Neural cell (in vitro differentiated cells): ENCODE measurements at regions not wholly inside any gene's neighbourhood (a gene's known extent, or its start where the extent isn't known, plus 50 kb on each side); places are given as distances from the start of the nearest gene placed in this dataset.

Experiments used
- H2AFZ ChIP-seq: fragments of 200-600, 300-800 bp; sonication (generic), shearing (Covaris generic); 2 replicates; pipeline ENCODE4 v1.6.0; 2014; ENCODE audit warnings: low read depth, mild to moderate bottlenecking, antibody characterized with exemption, low read length, moderate library complexity
- H3F3A ChIP-seq: fragments of 200-600 bp; shearing (Covaris generic); 2 replicates; pipeline ENCODE4 v1.6.1; 2016; ENCODE audit warnings: mild to moderate bottlenecking, moderate library complexity, mixed read lengths, antibody characterized with exemption, low read length; ENCODE audit not compliant: insufficient read depth, poor library complexity, severe bottlenecking
- H3K27ac ChIP-seq: fragments of 200-600, 300-800 bp; sonication (generic), shearing (Covaris generic); 2 replicates; pipeline ENCODE4 v1.5.1; 2014; ENCODE audit warnings: mild to moderate bottlenecking, low read length, moderate library complexity
- H3K27me3 ChIP-seq: fragments of 300-800, 200-600 bp; sonication (generic), shearing (Covaris generic); 2 replicates; pipeline ENCODE4 v1.6.0; 2014; ENCODE audit warnings: mild to moderate bottlenecking, low read depth, low read length, moderate library complexity; ENCODE audit not compliant: insufficient read depth
- H3K36me3 ChIP-seq: fragments of 300-800, 200-600 bp; sonication (generic), shearing (Covaris generic); 2 replicates; pipeline ENCODE4 v1.5.1; 2014; ENCODE audit warnings: mild to moderate bottlenecking, antibody characterized with exemption, low read length, moderate library complexity; ENCODE audit not compliant: insufficient read depth
- H3K4me2 ChIP-seq: fragments of 300-800, 200-600 bp; sonication (generic), shearing (Covaris generic); 2 replicates; pipeline ENCODE4 v1.6.0; 2014; ENCODE audit warnings: mild to moderate bottlenecking, low read length
- H3K4me3 ChIP-seq: fragments of 300-800, 200-600 bp; sonication (generic), shearing (Covaris generic); 2 replicates; pipeline ENCODE4 v1.5.1; 2014; ENCODE audit warnings: mild to moderate bottlenecking, low read length, moderate library complexity
- H3K79me2 ChIP-seq: fragments of 200-600 bp; shearing (Covaris generic); replicated peaks from 2 replicates; pipeline ENCODE4 v1.6.0; 2014; ENCODE audit warnings: mild to moderate bottlenecking, low read length, moderate library complexity; ENCODE audit not compliant: insufficient read depth
- H3K9ac ChIP-seq: fragments of 300-800, 200-600 bp; sonication (generic), shearing (Covaris generic); 2 replicates; pipeline ENCODE4 v1.6.1; 2016; ENCODE audit warnings: mild to moderate bottlenecking, low read length, mixed read lengths
- H3K9me2 ChIP-seq: fragments of 200-600 bp; shearing (Covaris generic); 2 replicates; pipeline ENCODE4 v1.6.1; 2016; ENCODE audit warnings: mild to moderate bottlenecking, low read length, mixed read lengths; ENCODE audit not compliant: insufficient read depth
- H3K9me3 ChIP-seq: fragments of 200-600, 300-800 bp; sonication (generic), shearing (Covaris generic); 2 replicates; pipeline ENCODE4 v1.6.1; 2016; ENCODE audit warnings: mild to moderate bottlenecking, mixed run types, low read length, moderate library complexity, mixed read lengths
- H4K20me1 ChIP-seq: fragments of 200-600 bp; shearing (Covaris generic); 2 replicates; pipeline ENCODE4 v1.6.1; 2016; ENCODE audit warnings: mild to moderate bottlenecking, mixed run types; ENCODE audit not compliant: insufficient read depth
- EP300 ChIP-seq: fragments of 450-650 bp; conservative IDR thresholded peaks from 2 replicates; pipeline ENCODE4 v1.6.1; 2014; ENCODE audit warnings: antibody characterized with exemption, mild to moderate bottlenecking, moderate library complexity; ENCODE audit not compliant: poor library complexity, severe bottlenecking
- EZH2 ChIP-seq: fragments of 200-600, 300-800 bp; shearing (Covaris generic), sonication (generic); IDR thresholded peaks from 2 replicates; pipeline ENCODE4 v1.6.1; 2014; ENCODE audit warnings: antibody characterized with exemption, low read length, borderline replicate concordance, mild to moderate bottlenecking; ENCODE audit not compliant: insufficient read depth, poor library complexity, severe bottlenecking
- MXI1 ChIP-seq: fragments of 450-650 bp; conservative IDR thresholded peaks from 2 replicates; pipeline ENCODE4 v1.6.1; 2014; ENCODE audit warnings: antibody characterized with exemption, mild to moderate bottlenecking; ENCODE audit not compliant: poor library complexity, severe bottlenecking
- TAF1 ChIP-seq: IDR thresholded peaks from 2 replicates; pipeline ENCODE4 v1.6.1; 2012; ENCODE audit warnings: low read depth
- TF ChIP-seq, protein P1 (sequence below): fragments of 450-650 bp; IDR thresholded peaks from 2 replicates; pipeline ENCODE4 v1.5.1; 2014; ENCODE audit warnings: antibody characterized with exemption, mild to moderate bottlenecking, moderate library complexity; ENCODE audit not compliant: poor library complexity, severe bottlenecking
- TF ChIP-seq, protein P2 (sequence below): IDR thresholded peaks from 2 replicates; pipeline ENCODE4 v1.6.1; 2012; ENCODE audit warnings: borderline replicate concordance

DNA sequence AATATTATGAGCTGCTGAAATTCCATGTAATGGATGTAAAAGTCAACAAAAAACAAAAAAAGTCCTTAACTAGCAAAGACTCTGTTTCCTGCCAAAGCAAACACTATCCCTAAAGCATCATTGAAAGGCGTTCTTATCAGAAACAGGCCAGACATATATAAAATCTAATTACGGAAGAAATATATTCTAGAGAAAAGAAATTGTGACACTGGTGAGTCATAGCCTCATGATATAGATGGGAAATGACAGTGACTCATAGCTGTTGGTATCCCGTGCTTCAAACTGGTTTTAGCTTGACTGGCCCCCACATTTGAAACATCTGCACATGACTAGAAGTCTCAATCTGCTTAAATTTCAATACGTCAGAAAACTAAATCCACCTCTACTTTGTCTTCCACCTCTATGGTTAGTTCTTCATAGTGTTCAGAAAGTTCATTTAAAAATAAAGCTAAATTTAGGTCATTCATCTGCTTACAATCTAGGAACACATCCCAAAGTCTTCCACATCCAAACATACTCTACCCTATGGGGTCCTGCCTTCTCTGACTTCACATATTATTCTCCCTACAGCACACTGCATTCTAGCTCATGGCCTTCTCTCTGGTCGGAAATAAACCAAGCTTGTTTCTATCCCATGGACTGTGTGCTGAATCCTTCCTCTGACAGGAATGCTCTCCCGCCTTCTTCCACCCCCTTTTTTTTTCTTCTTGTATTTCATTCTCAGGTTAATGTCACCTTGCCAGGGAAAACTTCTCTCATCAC is 456.3 kb upstream of the ARRDC4 start:
- H3K27me3 ChIP-seq, result no peaks in the 10 kb centered on the region

DNA sequence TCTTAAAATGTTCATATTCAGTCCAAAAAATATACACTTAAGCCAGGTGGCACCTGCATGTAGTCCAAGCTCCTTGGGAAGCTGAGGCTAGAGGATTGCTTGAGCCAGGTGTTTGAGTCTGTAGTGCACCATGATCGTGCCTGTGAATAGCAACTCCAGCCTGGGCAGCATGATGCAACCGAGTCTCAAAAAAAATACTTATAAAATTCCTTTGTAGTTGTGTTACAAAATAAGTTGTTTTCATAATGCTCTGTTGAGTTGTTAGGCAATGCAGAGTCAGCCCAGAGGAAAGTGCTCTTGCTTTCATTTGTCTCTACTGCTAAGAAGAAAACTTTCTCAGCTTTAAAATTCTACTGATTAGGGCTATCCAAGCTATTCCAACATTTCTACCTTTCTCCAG is 442.8 kb upstream of the ARRDC4 start:
- Histone ChIP-seq H4K20me1 (no peaks in the 10 kb centered on the region), H3K4me2 (no peak overlapping the region), H3K27me3 (no peaks in the 10 kb centered on the region), H3F3A (no peaks in the 10 kb centered on the region), H3K36me3 (no peaks in the 10 kb centered on the region), H3K9ac (no peak overlapping the region), H2AFZ (no peak overlapping the region), H3K9me2 (no peaks in the 10 kb centered on the region), H3K4me3 (no peak overlapping the region), H3K27ac (no peak overlapping the region), H3K79me2 (no peaks in the 10 kb centered on the region), H3K9me3 (no peaks in the 10 kb centered on the region)
- TF ChIP-seq, protein P1, sequence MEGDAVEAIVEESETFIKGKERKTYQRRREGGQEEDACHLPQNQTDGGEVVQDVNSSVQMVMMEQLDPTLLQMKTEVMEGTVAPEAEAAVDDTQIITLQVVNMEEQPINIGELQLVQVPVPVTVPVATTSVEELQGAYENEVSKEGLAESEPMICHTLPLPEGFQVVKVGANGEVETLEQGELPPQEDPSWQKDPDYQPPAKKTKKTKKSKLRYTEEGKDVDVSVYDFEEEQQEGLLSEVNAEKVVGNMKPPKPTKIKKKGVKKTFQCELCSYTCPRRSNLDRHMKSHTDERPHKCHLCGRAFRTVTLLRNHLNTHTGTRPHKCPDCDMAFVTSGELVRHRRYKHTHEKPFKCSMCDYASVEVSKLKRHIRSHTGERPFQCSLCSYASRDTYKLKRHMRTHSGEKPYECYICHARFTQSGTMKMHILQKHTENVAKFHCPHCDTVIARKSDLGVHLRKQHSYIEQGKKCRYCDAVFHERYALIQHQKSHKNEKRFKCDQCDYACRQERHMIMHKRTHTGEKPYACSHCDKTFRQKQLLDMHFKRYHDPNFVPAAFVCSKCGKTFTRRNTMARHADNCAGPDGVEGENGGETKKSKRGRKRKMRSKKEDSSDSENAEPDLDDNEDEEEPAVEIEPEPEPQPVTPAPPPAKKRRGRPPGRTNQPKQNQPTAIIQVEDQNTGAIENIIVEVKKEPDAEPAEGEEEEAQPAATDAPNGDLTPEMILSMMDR, result no peak
- TF ChIP-seq MXI1 (no peak), EZH2 (no peak)
- TF ChIP-seq, protein P2, sequence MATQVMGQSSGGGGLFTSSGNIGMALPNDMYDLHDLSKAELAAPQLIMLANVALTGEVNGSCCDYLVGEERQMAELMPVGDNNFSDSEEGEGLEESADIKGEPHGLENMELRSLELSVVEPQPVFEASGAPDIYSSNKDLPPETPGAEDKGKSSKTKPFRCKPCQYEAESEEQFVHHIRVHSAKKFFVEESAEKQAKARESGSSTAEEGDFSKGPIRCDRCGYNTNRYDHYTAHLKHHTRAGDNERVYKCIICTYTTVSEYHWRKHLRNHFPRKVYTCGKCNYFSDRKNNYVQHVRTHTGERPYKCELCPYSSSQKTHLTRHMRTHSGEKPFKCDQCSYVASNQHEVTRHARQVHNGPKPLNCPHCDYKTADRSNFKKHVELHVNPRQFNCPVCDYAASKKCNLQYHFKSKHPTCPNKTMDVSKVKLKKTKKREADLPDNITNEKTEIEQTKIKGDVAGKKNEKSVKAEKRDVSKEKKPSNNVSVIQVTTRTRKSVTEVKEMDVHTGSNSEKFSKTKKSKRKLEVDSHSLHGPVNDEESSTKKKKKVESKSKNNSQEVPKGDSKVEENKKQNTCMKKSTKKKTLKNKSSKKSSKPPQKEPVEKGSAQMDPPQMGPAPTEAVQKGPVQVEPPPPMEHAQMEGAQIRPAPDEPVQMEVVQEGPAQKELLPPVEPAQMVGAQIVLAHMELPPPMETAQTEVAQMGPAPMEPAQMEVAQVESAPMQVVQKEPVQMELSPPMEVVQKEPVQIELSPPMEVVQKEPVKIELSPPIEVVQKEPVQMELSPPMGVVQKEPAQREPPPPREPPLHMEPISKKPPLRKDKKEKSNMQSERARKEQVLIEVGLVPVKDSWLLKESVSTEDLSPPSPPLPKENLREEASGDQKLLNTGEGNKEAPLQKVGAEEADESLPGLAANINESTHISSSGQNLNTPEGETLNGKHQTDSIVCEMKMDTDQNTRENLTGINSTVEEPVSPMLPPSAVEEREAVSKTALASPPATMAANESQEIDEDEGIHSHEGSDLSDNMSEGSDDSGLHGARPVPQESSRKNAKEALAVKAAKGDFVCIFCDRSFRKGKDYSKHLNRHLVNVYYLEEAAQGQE, result no peak

More for the DNA sequence above, 456.3 kb upstream of the ARRDC4 start:
- no peak overlapping the region for H3K4me3 ChIP-seq
- no peaks in the 10 kb centered on the region for H3F3A ChIP-seq
- TF ChIP-seq EP300 (no peak), MXI1 (no peak), TAF1 (no peak)
- TF ChIP-seq, protein P1, result no peak
- no peak overlapping the region for H2AFZ ChIP-seq
- H3K27ac ChIP-seq, result no peak overlapping the region
- no peaks in the 10 kb centered on the region for H3K9me3 ChIP-seq
- no peaks in the 10 kb centered on the region for H3K9me2 ChIP-seq
- no peaks in the 10 kb centered on the region for H3K36me3 ChIP-seq
- no peak overlapping the region for H3K4me2 ChIP-seq
- H3K79me2 ChIP-seq, result no peaks in the 10 kb centered on the region
- no peak overlapping the region for H3K9ac ChIP-seq
- H4K20me1 ChIP-seq, result no peaks in the 10 kb centered on the region
